Mammary epithelial cell (primary cell): ENCODE measurements at regions not wholly inside any gene's neighbourhood (a gene's known extent, or its start where the extent isn't known, plus 50 kb on each side); places are given as distances from the start of the nearest gene placed in this dataset.

Source experiments
- CTCF ChIP-seq, 2 donors: IDR thresholded peaks in 1 of 2; conservative IDR thresholded peaks in 1 of 2; 2 replicates each; pipeline ENCODE4 v1.5.1; 2011 to 2012; ENCODE audit warnings: inconsistent platforms in 2 of 2, low read length in 2 of 2, mild to moderate bottlenecking in 2 of 2, control low read depth in 1 of 2, low read depth in 1 of 2; ENCODE audit not compliant: insufficient read depth in 1 of 2; ENCODE audit errors: extremely low read depth in 1 of 2
- EZH2 ChIP-seq: IDR thresholded peaks from 2 replicates; pipeline ENCODE4 v1.6.1; 2012; ENCODE audit warnings: low read length, inconsistent platforms, borderline replicate concordance

- no peak for TF ChIP-seq CTCF (conservative IDR thresholded peaks at IDR 0.05 in 1 of 2, IDR thresholded peaks at IDR 0.05 in 1 of 2; ENCODE audit: extremely low read depth in 1 of 2, insufficient read depth in 1 of 2, low read depth in 1 of 2, low read length in 2 of 2)
- TF ChIP-seq EZH2 = no peak
Measured at GRCh38 chr11:70735976-70736375, 337.6 kb downstream of the CTTN start.
